ENCODE measurements at regions not wholly inside any gene's neighbourhood (a gene's known extent, or its start where the extent isn't known, plus 50 kb on each side); places are given as distances from the start of the nearest gene placed in this dataset.

- TF ChIP-seq ESRRG (CRISPR knock-in tag; IDR thresholded peaks at IDR 0.05) (no peak), PATZ1 (CRISPR knock-in tag; IDR thresholded peaks at IDR 0.05; ENCODE audit: borderline replicate concordance) (no peak), ARNTL (CRISPR knock-in tag; IDR thresholded peaks at IDR 0.05; ENCODE audit: borderline replicate concordance, low read depth) (no peak), OSR1 (CRISPR knock-in tag; IDR thresholded peaks at IDR 0.05) (no peak), SNAI2 (CRISPR knock-in tag; IDR thresholded peaks at IDR 0.05) (no peak), ZNF8 (CRISPR knock-in tag; IDR thresholded peaks at IDR 0.05) (no peak), ZFP3 (CRISPR knock-in tag; IDR thresholded peaks at IDR 0.05) (no peak), CREB5 (CRISPR knock-in tag; IDR thresholded peaks at IDR 0.05; ENCODE audit: low read depth) (no peak)
Measured at GRCh38 chr15:87498560-87498959, 758.0 kb downstream of the NTRK3 start.

Data from SK-N-SH treated with all-trans-retinoic acid at 6 μM for 48 hours (cell line).